Ishikawa (cell line): ENCODE measurements at regions not wholly inside any gene's neighbourhood (a gene's known extent, or its start where the extent isn't known, plus 50 kb on each side); places are given as distances from the start of the nearest gene placed in this dataset.

Source experiments
- CEBPB ChIP-seq: IDR thresholded peaks from 2 replicates; pipeline ENCODE4 v1.6.1; 2012
- CREB1 ChIP-seq: IDR thresholded peaks from 2 replicates; pipeline ENCODE4 v1.6.1; 2012; ENCODE audit warnings: low read depth
- EGR1 ChIP-seq: IDR thresholded peaks from 2 replicates; pipeline ENCODE4 v1.6.1; 2012
- EP300 ChIP-seq: IDR thresholded peaks from 2 replicates; pipeline ENCODE4 v1.6.1; 2012; ENCODE audit warnings: borderline replicate concordance
- FOXM1 ChIP-seq: IDR thresholded peaks from 2 replicates; pipeline ENCODE4 v1.6.1; 2012; ENCODE audit warnings: low read depth, borderline replicate concordance
- NFIC ChIP-seq: IDR thresholded peaks from 2 replicates; pipeline ENCODE4 v1.6.1; 2012
- RAD21 ChIP-seq: IDR thresholded peaks from 2 replicates; pipeline ENCODE4 v1.6.1; 2012; ENCODE audit warnings: low read depth
- TAF1 ChIP-seq: IDR thresholded peaks from 2 replicates; pipeline ENCODE4 v1.6.1; 2012; ENCODE audit warnings: low read depth, mild to moderate bottlenecking
- TCF12 ChIP-seq: IDR thresholded peaks from 2 replicates; pipeline ENCODE4 v1.6.1; 2012; ENCODE audit warnings: low read depth
- TEAD4 ChIP-seq: IDR thresholded peaks from 2 replicates; pipeline ENCODE4 v1.6.1; 2012
- YY1 ChIP-seq: IDR thresholded peaks from 2 replicates; pipeline ENCODE4 v1.6.1; 2012; ENCODE audit warnings: low read depth
- ZBTB7A ChIP-seq: IDR thresholded peaks from 2 replicates; pipeline ENCODE4 v1.6.1; 2012; ENCODE audit warnings: low read depth
- TF ChIP-seq, protein P1 (sequence below): IDR thresholded peaks from 2 replicates; pipeline ENCODE4 v1.6.1; 2012
- TF ChIP-seq, protein P2 (sequence below): IDR thresholded peaks from 2 replicates; pipeline ENCODE4 v1.6.1; 2012; ENCODE audit warnings: low read depth, mild to moderate bottlenecking
- TF ChIP-seq, protein P3 (sequence below): IDR thresholded peaks from 2 replicates; pipeline ENCODE4 v1.6.1; 2012

DNA sequence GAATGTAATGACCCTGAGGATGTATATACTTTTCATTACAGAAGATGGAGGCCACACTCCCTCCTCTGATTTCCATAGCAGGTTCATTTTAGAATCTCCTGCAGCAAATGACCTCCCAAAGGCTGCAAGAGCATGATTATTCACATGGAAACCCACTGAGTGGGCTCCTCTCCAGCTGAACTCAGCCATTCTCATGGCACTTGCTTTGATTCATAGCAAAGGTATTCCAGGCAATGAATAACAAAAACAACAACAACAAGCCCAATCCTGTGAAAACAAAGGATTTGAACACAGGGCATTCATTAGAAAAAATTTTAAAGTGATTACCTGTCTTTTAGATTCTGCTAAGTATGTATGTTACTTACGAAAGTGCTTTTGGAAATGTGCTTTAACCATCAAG, 894.0 kb upstream of the FRG1 start:
- TF ChIP-seq RAD21 (no peak), TAF1 (no peak), NFIC (no peak), EP300 (no peak), TCF12 (no peak), CEBPB (no peak), CREB1 (no peak), ZBTB7A (no peak), FOXM1 (no peak), TEAD4 (no peak)
- TF ChIP-seq, protein P1, sequence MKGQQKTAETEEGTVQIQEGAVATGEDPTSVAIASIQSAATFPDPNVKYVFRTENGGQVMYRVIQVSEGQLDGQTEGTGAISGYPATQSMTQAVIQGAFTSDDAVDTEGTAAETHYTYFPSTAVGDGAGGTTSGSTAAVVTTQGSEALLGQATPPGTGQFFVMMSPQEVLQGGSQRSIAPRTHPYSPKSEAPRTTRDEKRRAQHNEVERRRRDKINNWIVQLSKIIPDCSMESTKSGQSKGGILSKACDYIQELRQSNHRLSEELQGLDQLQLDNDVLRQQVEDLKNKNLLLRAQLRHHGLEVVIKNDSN: no peak
- TF ChIP-seq, protein P2, sequence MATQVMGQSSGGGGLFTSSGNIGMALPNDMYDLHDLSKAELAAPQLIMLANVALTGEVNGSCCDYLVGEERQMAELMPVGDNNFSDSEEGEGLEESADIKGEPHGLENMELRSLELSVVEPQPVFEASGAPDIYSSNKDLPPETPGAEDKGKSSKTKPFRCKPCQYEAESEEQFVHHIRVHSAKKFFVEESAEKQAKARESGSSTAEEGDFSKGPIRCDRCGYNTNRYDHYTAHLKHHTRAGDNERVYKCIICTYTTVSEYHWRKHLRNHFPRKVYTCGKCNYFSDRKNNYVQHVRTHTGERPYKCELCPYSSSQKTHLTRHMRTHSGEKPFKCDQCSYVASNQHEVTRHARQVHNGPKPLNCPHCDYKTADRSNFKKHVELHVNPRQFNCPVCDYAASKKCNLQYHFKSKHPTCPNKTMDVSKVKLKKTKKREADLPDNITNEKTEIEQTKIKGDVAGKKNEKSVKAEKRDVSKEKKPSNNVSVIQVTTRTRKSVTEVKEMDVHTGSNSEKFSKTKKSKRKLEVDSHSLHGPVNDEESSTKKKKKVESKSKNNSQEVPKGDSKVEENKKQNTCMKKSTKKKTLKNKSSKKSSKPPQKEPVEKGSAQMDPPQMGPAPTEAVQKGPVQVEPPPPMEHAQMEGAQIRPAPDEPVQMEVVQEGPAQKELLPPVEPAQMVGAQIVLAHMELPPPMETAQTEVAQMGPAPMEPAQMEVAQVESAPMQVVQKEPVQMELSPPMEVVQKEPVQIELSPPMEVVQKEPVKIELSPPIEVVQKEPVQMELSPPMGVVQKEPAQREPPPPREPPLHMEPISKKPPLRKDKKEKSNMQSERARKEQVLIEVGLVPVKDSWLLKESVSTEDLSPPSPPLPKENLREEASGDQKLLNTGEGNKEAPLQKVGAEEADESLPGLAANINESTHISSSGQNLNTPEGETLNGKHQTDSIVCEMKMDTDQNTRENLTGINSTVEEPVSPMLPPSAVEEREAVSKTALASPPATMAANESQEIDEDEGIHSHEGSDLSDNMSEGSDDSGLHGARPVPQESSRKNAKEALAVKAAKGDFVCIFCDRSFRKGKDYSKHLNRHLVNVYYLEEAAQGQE: no peak
- TF ChIP-seq, protein P3, sequence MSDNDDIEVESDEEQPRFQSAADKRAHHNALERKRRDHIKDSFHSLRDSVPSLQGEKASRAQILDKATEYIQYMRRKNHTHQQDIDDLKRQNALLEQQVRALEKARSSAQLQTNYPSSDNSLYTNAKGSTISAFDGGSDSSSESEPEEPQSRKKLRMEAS: no peak

DNA sequence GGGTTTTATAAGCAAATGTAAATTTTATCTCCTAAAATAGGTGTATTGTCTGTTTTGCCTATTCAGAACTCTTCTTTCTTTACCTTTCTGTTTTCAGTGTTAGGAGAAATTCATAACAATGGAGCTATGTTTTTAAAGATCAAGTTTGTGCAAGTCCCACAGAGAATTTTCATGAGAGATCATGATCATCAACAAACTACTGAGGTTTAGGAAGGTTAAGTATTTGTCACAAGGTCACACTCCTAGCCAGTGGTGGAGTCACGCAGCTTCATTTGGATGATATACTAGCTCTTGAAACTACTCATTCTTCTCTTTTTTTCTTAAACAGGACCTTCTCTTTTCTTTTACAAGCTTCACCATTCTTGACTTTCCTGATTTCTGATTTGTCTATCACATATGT, 892.6 kb upstream of the FRG1 start:
- TF ChIP-seq, protein P1: no peak
- TF ChIP-seq YY1 (no peak), TEAD4 (no peak), RAD21 (no peak), ZBTB7A (no peak), TAF1 (no peak), TCF12 (no peak), EGR1 (no peak), NFIC (no peak), CREB1 (no peak), FOXM1 (no peak), CEBPB (no peak), EP300 (no peak)
- TF ChIP-seq, protein P2: no peak
- TF ChIP-seq, protein P3: no peak

DNA sequence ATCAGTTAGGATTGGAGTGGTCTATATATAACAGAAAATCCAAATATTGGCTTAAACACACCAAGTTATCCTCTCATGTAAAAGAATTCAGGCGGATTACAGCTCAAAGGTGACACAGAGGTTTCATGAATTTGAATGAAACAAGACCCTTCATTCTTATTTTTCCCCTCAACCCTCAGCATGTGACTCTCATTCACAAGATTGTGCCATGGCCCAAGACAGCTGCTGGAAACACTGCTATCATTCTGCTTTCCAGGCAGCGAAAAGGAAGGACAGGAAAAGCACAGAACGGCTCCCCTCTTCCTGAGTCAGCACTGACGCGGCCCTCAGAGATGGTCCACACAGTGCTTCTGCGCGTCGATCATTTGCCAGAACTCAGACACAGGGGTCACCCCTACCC, 891.0 kb upstream of the FRG1 start:
- TF ChIP-seq CREB1: no peak
- TF ChIP-seq, protein P3: no peak
- TF ChIP-seq EGR1: no peak
- TF ChIP-seq NFIC: no peak
- TF ChIP-seq TCF12: no peak
- no peak for TF ChIP-seq CEBPB
- no peak for TF ChIP-seq RAD21
- TF ChIP-seq FOXM1: no peak
- TF ChIP-seq EP300: no peak
- TF ChIP-seq, protein P1: no peak

DNA sequence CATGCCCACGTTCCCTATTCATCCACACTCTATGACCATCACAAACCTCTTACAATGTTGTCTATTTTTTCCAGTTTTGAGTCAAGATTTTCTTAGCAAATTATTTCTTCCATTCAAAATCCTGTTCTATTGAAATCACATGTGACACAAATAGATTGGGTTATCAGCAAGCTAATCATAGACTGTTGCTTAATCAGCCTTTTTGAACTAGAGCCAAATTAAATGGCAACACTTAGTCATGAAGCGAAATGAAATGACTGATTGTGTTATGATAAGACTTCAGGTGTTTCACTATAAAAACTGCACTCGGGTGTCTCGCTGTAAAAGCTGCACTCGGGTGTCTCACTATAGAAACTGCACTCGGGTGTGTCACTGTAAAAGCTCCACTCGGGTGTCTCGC, 890.0 kb upstream of the FRG1 start:
- TF ChIP-seq TAF1: no peak
- peak; percentile 47; the same call in 1 of the 2 replicates for TF ChIP-seq CEBPB

DNA sequence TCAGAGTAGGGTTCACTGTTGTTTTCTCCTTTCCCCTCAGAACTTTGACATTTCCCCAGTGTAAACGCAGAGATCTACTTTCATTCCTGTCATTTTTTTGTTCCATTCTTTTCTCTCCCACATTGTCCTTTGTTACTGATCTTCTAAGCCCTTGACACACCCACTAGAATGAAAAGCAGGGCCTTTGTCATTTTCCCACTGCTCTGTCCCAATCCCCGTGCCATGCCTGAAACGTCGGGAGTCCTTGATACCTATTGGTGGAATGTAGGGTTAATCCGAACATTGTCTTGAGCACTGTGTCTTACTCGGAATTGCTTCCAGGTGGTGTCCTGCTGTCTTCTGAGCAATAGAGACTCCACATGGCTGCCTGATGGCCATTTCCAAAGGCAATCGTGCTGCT, 887.1 kb upstream of the FRG1 start:
- TF ChIP-seq FOXM1: no peak
- no peak for TF ChIP-seq NFIC
- no peak for TF ChIP-seq RAD21
- TF ChIP-seq CREB1: no peak
- no peak for TF ChIP-seq TAF1
- no peak for TF ChIP-seq CEBPB
- TF ChIP-seq EGR1: no peak
- no peak for TF ChIP-seq TCF12
- TF ChIP-seq, protein P2: no peak
- TF ChIP-seq EP300: no peak
- no peak for TF ChIP-seq ZBTB7A
- no peak for TF ChIP-seq TEAD4
- TF ChIP-seq, protein P1: no peak
- TF ChIP-seq, protein P3: no peak
- TF ChIP-seq YY1: no peak
